ENCODE measurements at regions not wholly inside any gene's neighbourhood (a gene's known extent, or its start where the extent isn't known, plus 50 kb on each side); places are given as distances from the start of the nearest gene placed in this dataset.
A peak's percentile ranks its signal among the peaks of the same experiment; 100 is the strongest.
"Not testable (repeated sequence)": the region's sequence is repeated elsewhere in the genome, so short reads cannot be mapped to it uniquely, and the experiment has no call there.

DNA sequence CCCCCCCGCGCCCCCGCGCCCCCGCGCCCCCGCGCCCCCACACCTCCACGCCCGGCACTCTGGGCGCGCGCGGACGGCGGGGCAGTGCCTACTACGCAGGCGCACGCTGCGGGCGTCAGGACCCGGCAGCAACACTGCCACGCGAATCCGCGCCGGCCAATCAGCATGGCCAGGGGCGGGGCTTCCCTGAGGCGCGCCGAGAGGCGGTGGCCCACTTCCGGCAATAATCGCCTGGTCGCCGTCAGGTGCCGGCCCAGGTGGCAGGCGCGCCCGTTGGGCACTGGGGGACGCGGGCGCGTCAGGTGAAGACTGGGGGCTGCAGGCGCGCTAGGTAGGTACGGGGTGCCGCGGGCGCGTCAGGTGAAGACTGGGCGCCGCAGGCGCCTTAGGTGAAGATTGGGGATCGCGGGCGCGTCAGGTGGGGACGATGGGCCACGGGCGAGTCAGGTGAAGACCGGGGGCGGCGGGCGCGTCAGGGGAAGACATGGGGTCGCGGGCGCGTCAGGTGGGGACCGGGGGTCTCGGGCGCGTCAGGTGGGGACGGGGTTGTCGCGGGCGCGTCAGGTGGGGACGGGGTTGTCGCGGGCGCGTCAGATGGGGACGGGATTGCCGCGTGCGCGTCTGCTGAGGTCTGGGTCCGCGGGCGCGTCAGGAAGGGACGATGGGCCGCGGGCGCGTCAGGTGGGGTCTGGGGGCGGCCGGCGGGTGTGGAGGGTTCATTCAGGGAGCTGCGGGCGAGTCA, 219.1 kb downstream of the RTP5 start:
- Histone ChIP-seq H3K4me3 (ENCODE audit: low read depth, low read length) (peak overlapping the region; percentile 71), H3K9me3 (no peaks in the 10 kb centered on the region), H3K4me1 (no peaks in the 10 kb centered on the region), H3K36me3 (ENCODE audit: control insufficient read depth, insufficient read depth, low read length) (no peaks in the 10 kb centered on the region), H3K27me3 (replicated peaks; ENCODE audit: control insufficient read depth, insufficient read depth, low read length) (no peaks in the 10 kb centered on the region)
- peaks cover 4% of the 10 kb centered on the region for H3K4me1 Mint-ChIP-seq (ENCODE audit: low read depth, unreplicated experiment)
- DNase-seq = peak; percentile 87 to 91
- H3K36me3 Mint-ChIP-seq (ENCODE audit: insufficient read depth, unreplicated experiment) = no peaks in the 10 kb centered on the region
- H3K27ac Mint-ChIP-seq (ENCODE audit: unreplicated experiment) = no peak overlapping the region
- POLR2A ChIA-PET = no interaction called here
- CTCF ChIA-PET = no interaction called here
- H3K9me3 Mint-ChIP-seq (ENCODE audit: unreplicated experiment) = no peaks in the 10 kb centered on the region
- BruUV-seq (replicated peaks) = no TSS peak
- H3K4me3 Mint-ChIP-seq (ENCODE audit: unreplicated experiment) = peak overlapping the region; percentile 83
- H3K27me3 Mint-ChIP-seq (ENCODE audit: insufficient read depth, unreplicated experiment) = no peaks in the 10 kb centered on the region
- intact Hi-C loops (cut with micrococcal nuclease; ENCODE audit: unreplicated experiment) = no loop called here
- TF ChIP-seq, protein P1, sequence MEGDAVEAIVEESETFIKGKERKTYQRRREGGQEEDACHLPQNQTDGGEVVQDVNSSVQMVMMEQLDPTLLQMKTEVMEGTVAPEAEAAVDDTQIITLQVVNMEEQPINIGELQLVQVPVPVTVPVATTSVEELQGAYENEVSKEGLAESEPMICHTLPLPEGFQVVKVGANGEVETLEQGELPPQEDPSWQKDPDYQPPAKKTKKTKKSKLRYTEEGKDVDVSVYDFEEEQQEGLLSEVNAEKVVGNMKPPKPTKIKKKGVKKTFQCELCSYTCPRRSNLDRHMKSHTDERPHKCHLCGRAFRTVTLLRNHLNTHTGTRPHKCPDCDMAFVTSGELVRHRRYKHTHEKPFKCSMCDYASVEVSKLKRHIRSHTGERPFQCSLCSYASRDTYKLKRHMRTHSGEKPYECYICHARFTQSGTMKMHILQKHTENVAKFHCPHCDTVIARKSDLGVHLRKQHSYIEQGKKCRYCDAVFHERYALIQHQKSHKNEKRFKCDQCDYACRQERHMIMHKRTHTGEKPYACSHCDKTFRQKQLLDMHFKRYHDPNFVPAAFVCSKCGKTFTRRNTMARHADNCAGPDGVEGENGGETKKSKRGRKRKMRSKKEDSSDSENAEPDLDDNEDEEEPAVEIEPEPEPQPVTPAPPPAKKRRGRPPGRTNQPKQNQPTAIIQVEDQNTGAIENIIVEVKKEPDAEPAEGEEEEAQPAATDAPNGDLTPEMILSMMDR (IDR thresholded peaks at IDR 0.05; ENCODE audit: insufficient read depth in 1 of 2, low read depth in 1 of 2, low read length in 1 of 2, severe bottlenecking in 1 of 2, unreplicated experiment in 1 of 2) = no peak

DNA sequence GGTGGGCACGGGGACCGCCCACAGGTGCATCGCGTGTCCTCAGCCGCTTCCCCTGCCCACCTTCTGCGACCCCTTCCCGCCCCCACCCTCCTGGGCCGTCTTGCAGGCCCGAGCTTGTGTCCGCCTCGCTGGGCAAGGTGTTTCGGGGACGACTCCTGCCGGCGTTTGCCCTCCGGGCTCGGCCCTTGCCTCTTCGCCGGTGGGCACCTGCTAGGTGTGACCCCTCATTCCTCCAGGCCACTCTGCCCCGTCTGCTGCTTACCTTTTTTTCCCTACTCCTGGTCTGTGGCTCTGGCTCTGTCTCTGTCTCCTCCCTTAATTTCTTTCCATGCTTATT, 219.7 kb downstream of the RTP5 start:
- POLR2A ChIA-PET; H3K9me3 Mint-ChIP-seq (ENCODE audit: unreplicated experiment); H3K27me3 Mint-ChIP-seq (ENCODE audit: insufficient read depth, unreplicated experiment); H3K36me3 Mint-ChIP-seq (ENCODE audit: insufficient read depth, unreplicated experiment); DNase-seq; H3K27ac Mint-ChIP-seq (ENCODE audit: unreplicated experiment); H3K4me1 Mint-ChIP-seq (ENCODE audit: low read depth, unreplicated experiment); H3K36me3 ChIP-seq (ENCODE audit: control insufficient read depth, insufficient read depth, low read length); H3K4me1 ChIP-seq; BruUV-seq (replicated peaks); H3K27me3 ChIP-seq (replicated peaks; ENCODE audit: control insufficient read depth, insufficient read depth, low read length); CTCF ChIA-PET; intact Hi-C loops (cut with micrococcal nuclease; ENCODE audit: unreplicated experiment); H3K9me3 ChIP-seq: not testable (repeated sequence)
- peak overlapping the region; percentile 83 for H3K4me3 Mint-ChIP-seq (ENCODE audit: unreplicated experiment)
- peak overlapping the region; percentile 71 for H3K4me3 ChIP-seq (ENCODE audit: low read depth, low read length)

DNA sequence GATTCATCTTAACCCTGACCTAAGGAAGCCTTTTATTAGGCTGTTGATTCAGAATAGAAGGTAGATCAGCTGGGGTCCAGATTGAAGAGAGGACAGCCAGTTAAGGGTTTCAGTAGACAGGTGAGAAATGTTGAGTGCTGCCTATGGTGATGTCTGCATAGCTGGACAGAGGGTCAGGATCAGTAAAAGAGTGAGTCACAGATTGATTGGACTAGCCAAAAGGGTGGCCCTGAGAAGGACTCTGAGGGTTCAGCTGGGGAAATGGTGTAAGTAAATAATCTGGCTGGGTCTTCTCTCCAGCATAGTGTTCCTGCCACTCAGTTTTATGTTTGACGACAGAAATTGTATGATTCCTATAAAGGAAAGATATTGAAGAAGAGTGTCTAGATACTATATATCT, 227.7 kb downstream of the RTP5 start:
- intact Hi-C loops (cut with micrococcal nuclease; ENCODE audit: unreplicated experiment); CTCF ChIA-PET; H3K4me1 ChIP-seq: not testable (repeated sequence)

DNA sequence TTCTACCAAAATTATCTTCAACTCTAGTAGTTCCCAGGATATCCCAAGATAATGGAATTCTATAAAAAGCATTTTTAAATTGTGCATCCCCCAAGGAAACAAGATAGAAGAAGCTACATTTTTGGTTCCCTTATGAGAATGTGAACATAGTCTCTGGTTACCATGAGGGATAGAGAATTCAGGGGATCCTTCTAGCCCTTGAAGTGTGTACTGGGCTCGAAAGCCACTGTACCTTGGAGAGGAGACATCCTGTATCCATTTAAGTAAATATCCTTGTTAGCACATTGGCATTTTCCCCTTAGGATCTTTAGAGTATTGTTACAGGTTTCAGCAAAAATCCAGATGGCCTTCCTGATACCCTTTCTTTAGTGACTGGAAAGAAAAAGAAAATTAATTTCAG, 228.5 kb downstream of the RTP5 start:
- Mint-ChIP-seq H3K9me3 (ENCODE audit: unreplicated experiment) (no peaks in the 10 kb centered on the region), H3K4me3 (ENCODE audit: unreplicated experiment) (no peak overlapping the region), H3K27ac (ENCODE audit: unreplicated experiment) (no peak overlapping the region), H3K4me1 (ENCODE audit: low read depth, unreplicated experiment) (no peaks in the 10 kb centered on the region), H3K36me3 (ENCODE audit: insufficient read depth, unreplicated experiment) (no peaks in the 10 kb centered on the region), H3K27me3 (ENCODE audit: insufficient read depth, unreplicated experiment) (no peaks in the 10 kb centered on the region)
- POLR2A ChIA-PET = no interaction called here
- CTCF ChIA-PET = no interaction called here
- Histone ChIP-seq H3K4me1 (no peaks in the 10 kb centered on the region), H3K27me3 (replicated peaks; ENCODE audit: control insufficient read depth, insufficient read depth, low read length) (no peaks in the 10 kb centered on the region), H3K4me3 (ENCODE audit: low read depth, low read length) (no peak overlapping the region), H3K9me3 (no peaks in the 10 kb centered on the region), H3K36me3 (ENCODE audit: control insufficient read depth, insufficient read depth, low read length) (no peaks in the 10 kb centered on the region)
- BruUV-seq (replicated peaks) = no TSS peak
- TF ChIP-seq, protein P1 (IDR thresholded peaks at IDR 0.05; ENCODE audit: insufficient read depth in 1 of 2, low read depth in 1 of 2, low read length in 1 of 2, severe bottlenecking in 1 of 2, unreplicated experiment in 1 of 2) = no peak
- DNase-seq = no peak
- intact Hi-C loops (cut with micrococcal nuclease; ENCODE audit: unreplicated experiment) = no loop called here

More for the DNA sequence above, 227.7 kb downstream of the RTP5 start:
- BruUV-seq (replicated peaks); H3K4me3 ChIP-seq (ENCODE audit: low read depth, low read length); H3K27ac Mint-ChIP-seq (ENCODE audit: unreplicated experiment); H3K36me3 Mint-ChIP-seq (ENCODE audit: insufficient read depth, unreplicated experiment); POLR2A ChIA-PET; H3K27me3 Mint-ChIP-seq (ENCODE audit: insufficient read depth, unreplicated experiment); H3K36me3 ChIP-seq (ENCODE audit: control insufficient read depth, insufficient read depth, low read length); DNase-seq; H3K9me3 ChIP-seq; H3K9me3 Mint-ChIP-seq (ENCODE audit: unreplicated experiment); H3K27me3 ChIP-seq (replicated peaks; ENCODE audit: control insufficient read depth, insufficient read depth, low read length); H3K4me3 Mint-ChIP-seq (ENCODE audit: unreplicated experiment); H3K4me1 Mint-ChIP-seq (ENCODE audit: low read depth, unreplicated experiment): not testable (repeated sequence)
